NT2/D1 (cell line): ENCODE measurements at regions not wholly inside any gene's neighbourhood (a gene's known extent, or its start where the extent isn't known, plus 50 kb on each side); places are given as distances from the start of the nearest gene placed in this dataset.

Source experiments
- DNase-seq: peaks from one replicate; pipeline ENCODE4 v3.0.0-alpha.2; 2011; ENCODE audit warnings: low read depth, low spot score
- H3K27me3 ChIP-seq: 2 replicates; pipeline ENCODE4 v1.6.0; 2011; ENCODE audit warnings: mild to moderate bottlenecking; ENCODE audit not compliant: insufficient read length, insufficient read depth
- H3K36me3 ChIP-seq: 2 replicates; pipeline ENCODE4 v1.6.1; 2011; ENCODE audit warnings: mild to moderate bottlenecking, low read length, mixed read lengths; ENCODE audit not compliant: insufficient read depth, insufficient read length
- H3K4me1 ChIP-seq: 2 replicates; pipeline ENCODE4 v1.5.1; 2011; ENCODE audit not compliant: insufficient read depth, insufficient read length
- H3K4me3 ChIP-seq: 2 replicates; pipeline ENCODE4 v1.5.1; 2011; ENCODE audit warnings: low read depth; ENCODE audit not compliant: insufficient read length
- H3K9ac ChIP-seq: 2 replicates; pipeline ENCODE4 v1.6.0; 2011; ENCODE audit warnings: low read depth; ENCODE audit not compliant: insufficient read length
- H3K9me3 ChIP-seq: 2 replicates; pipeline ENCODE4 v1.5.1; 2011; ENCODE audit warnings: mild to moderate bottlenecking, low read length; ENCODE audit not compliant: insufficient read depth
- SUZ12 ChIP-seq: IDR thresholded peaks from 2 replicates; pipeline ENCODE4 v1.6.1; 2011; ENCODE audit not compliant: insufficient read length, insufficient read depth; ENCODE audit errors: extremely low read depth
- YY1 ChIP-seq: IDR thresholded peaks from 2 replicates; pipeline ENCODE4 v1.6.1; 2011; ENCODE audit not compliant: insufficient read length, insufficient read depth
- ZNF274 ChIP-seq: IDR thresholded peaks from 2 replicates; pipeline ENCODE4 v1.6.1; 2011; ENCODE audit warnings: mild to moderate bottlenecking, low read depth, low read length

DNA sequence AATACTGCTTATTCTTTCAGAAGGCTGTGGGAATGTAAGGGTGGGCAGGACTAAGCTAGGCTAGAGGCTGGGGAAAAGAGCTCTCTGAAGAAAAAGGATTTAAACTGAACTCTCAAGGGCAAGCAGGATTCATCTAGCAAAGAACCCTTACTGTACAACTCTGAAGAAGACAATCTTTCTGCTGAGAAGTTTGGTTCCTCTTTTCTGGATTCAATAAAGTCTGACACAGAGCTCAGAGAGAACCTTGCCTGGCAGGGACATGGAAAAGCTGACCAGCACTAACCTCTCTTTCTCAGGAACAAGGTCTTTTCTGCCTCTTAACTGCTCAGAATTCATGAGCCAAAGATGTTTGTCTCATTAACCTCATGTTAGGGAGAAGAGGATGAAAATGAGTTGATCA lies 388.4 kb upstream of the DDI1 start:
- DNase-seq, result no peak
- Histone ChIP-seq H3K4me1 (no peaks in the 10 kb centered on the region), H3K9ac (no peak overlapping the region), H3K4me3 (no peak overlapping the region), H3K36me3 (no peaks in the 10 kb centered on the region), H3K27me3 (no peaks in the 10 kb centered on the region), H3K9me3 (peaks cover 10% of the 10 kb centered on the region)
- TF ChIP-seq ZNF274, result no peak
- no peak for TF ChIP-seq SUZ12
- TF ChIP-seq YY1, result no peak

DNA sequence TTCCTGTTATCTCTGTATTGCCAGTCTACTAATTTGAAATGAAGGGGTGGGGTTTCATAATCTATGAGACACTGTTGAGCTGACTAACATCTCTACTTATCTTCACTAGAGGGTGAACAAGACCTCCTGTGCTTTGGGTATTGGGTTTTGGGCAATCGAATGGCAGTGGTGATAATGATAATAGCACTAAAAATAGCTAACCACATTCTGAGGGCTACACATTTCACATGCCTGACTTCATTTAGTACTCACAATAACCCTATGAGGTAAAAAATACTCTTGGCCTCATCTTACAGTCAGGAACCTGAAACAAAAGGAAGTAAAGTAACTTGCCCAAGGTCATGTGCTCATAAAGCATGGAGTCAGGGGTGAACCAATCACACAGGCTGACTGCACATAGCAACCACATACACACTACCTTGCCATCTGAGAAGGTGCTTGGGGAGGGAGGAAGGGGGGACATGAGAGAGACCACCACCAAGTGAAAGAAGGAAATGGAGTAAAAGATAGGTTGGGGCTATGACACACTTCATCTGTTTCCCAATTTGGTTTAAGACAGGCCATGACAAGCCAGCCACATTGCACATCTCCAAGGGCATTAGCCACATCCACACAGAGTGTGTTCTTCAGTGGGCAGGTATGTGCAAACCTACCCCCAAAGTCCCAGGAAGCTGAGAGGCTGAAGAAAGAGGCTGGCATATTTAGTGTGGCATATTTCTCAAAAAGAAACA lies 387.6 kb upstream of the DDI1 start:
- no peak for DNase-seq
- no peak overlapping the region for H3K4me3 ChIP-seq
- TF ChIP-seq SUZ12, result no peak
- TF ChIP-seq YY1, result no peak
- TF ChIP-seq ZNF274, result no peak
- no peaks in the 10 kb centered on the region for H3K4me1 ChIP-seq
- peaks cover 10% of the 10 kb centered on the region for H3K9me3 ChIP-seq
- H3K9ac ChIP-seq, result no peak overlapping the region
- no peaks in the 10 kb centered on the region for H3K27me3 ChIP-seq
- H3K36me3 ChIP-seq, result no peaks in the 10 kb centered on the region

GRCh38 chr11:103649401-103649895 lies 387.0 kb upstream of the DDI1 start:
- no peaks in the 10 kb centered on the region for H3K27me3 ChIP-seq
- no peak overlapping the region for H3K9ac ChIP-seq
- H3K4me3 ChIP-seq, result no peak overlapping the region
- peaks cover 10% of the 10 kb centered on the region for H3K9me3 ChIP-seq
- H3K4me1 ChIP-seq, result no peaks in the 10 kb centered on the region
- DNase-seq, result no peak
- TF ChIP-seq SUZ12 (no peak), ZNF274 (no peak), YY1 (no peak)
- no peaks in the 10 kb centered on the region for H3K36me3 ChIP-seq

GRCh38 chr11:103650330-103650729 lies 386.1 kb upstream of the DDI1 start:
- TF ChIP-seq SUZ12 (no peak), YY1 (no peak), ZNF274 (no peak)
- H3K9ac ChIP-seq, result no peak overlapping the region
- peaks cover 10% of the 10 kb centered on the region for H3K9me3 ChIP-seq
- H3K4me1 ChIP-seq, result no peaks in the 10 kb centered on the region
- H3K4me3 ChIP-seq, result no peak overlapping the region
- no peaks in the 10 kb centered on the region for H3K36me3 ChIP-seq
- H3K27me3 ChIP-seq, result no peaks in the 10 kb centered on the region
- no peak for DNase-seq

- no peak overlapping the region for H3K9ac ChIP-seq
- no peaks in the 10 kb centered on the region for H3K4me1 ChIP-seq
- H3K36me3 ChIP-seq, result no peaks in the 10 kb centered on the region
- no peak for TF ChIP-seq ZNF274
- TF ChIP-seq SUZ12, result no peak
- TF ChIP-seq YY1, result no peak
- H3K9me3 ChIP-seq, result peaks cover 10% of the 10 kb centered on the region
- H3K4me3 ChIP-seq, result no peak overlapping the region
- no peaks in the 10 kb centered on the region for H3K27me3 ChIP-seq
- DNase-seq, result no peak
These were observed 385.0 kb upstream of the DDI1 start for GRCh38 chr11:103651341-103651998.

DNA sequence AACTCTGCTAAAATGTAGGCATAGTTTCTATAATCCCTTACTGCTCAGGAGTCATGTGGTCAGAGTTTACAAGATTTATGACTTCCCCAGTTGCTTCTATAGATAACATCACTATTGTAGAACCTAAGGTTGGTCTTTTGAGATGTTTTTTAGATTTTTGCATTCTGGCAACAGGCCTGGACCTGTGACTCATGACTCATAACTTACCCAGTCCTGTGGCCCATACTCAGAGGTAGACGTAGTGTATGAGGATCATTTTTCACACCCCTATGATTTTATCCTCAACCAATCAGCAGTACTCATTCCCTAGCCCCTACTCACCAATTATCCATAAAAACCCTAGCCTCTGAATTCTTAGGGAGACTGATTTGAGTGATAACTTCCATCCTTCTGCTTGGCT lies 384.4 kb upstream of the DDI1 start:
- TF ChIP-seq SUZ12, result no peak
- TF ChIP-seq ZNF274, result no peak
- TF ChIP-seq YY1, result no peak
- no peak for DNase-seq
- H3K9ac ChIP-seq, result no peak overlapping the region
- no peak overlapping the region for H3K4me3 ChIP-seq
- H3K36me3 ChIP-seq, result no peaks in the 10 kb centered on the region
- no peaks in the 10 kb centered on the region for H3K27me3 ChIP-seq
- H3K9me3 ChIP-seq, result peaks cover 10% of the 10 kb centered on the region
- H3K4me1 ChIP-seq, result no peaks in the 10 kb centered on the region

DNA sequence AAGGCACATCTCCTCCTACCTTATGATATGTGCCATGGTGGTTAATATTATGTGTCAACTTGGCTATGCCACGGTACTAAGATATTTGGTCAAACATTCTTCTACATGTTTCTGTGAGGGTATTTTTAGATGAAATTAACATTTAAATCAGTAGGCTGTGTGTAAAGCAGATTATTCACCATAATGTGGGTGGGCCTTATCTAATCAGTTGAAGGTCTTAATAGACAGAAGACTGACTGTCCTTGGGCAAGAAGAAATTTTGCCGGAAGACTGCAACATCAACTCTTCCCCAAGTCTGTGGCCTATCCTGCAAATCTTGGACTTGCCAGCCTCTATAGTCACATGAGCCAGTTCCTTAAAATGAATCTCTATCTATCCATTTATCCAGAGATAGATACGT lies 380.1 kb upstream of the DDI1 start:
- no peak overlapping the region for H3K9ac ChIP-seq
- no peak for DNase-seq
- no peaks in the 10 kb centered on the region for H3K36me3 ChIP-seq
- no peaks in the 10 kb centered on the region for H3K4me1 ChIP-seq
- no peaks in the 10 kb centered on the region for H3K27me3 ChIP-seq
- H3K9me3 ChIP-seq, result peaks cover 10% of the 10 kb centered on the region
- TF ChIP-seq ZNF274 (no peak), YY1 (no peak), SUZ12 (no peak)
- H3K4me3 ChIP-seq, result no peak overlapping the region
